Ishikawa (cell line): ENCODE measurements at regions not wholly inside any gene's neighbourhood (a gene's known extent, or its start where the extent isn't known, plus 50 kb on each side); places are given as distances from the start of the nearest gene placed in this dataset.

Source experiments
- CEBPB ChIP-seq: IDR thresholded peaks from 2 replicates; pipeline ENCODE4 v1.6.1; 2012
- CREB1 ChIP-seq: IDR thresholded peaks from 2 replicates; pipeline ENCODE4 v1.6.1; 2012; ENCODE audit warnings: low read depth
- EGR1 ChIP-seq: IDR thresholded peaks from 2 replicates; pipeline ENCODE4 v1.6.1; 2012
- EP300 ChIP-seq: IDR thresholded peaks from 2 replicates; pipeline ENCODE4 v1.6.1; 2012; ENCODE audit warnings: borderline replicate concordance
- FOXM1 ChIP-seq: IDR thresholded peaks from 2 replicates; pipeline ENCODE4 v1.6.1; 2012; ENCODE audit warnings: low read depth, borderline replicate concordance
- MAX ChIP-seq: IDR thresholded peaks from 2 replicates; pipeline ENCODE4 v1.6.1; 2012
- NFIC ChIP-seq: IDR thresholded peaks from 2 replicates; pipeline ENCODE4 v1.6.1; 2012
- RAD21 ChIP-seq: IDR thresholded peaks from 2 replicates; pipeline ENCODE4 v1.6.1; 2012; ENCODE audit warnings: low read depth
- REST ChIP-seq: IDR thresholded peaks from 2 replicates; pipeline ENCODE4 v1.6.1; 2012; ENCODE audit warnings: low read depth, mild to moderate bottlenecking
- TAF1 ChIP-seq: IDR thresholded peaks from 2 replicates; pipeline ENCODE4 v1.6.1; 2012; ENCODE audit warnings: low read depth, mild to moderate bottlenecking
- TCF12 ChIP-seq: IDR thresholded peaks from 2 replicates; pipeline ENCODE4 v1.6.1; 2012; ENCODE audit warnings: low read depth
- TEAD4 ChIP-seq: IDR thresholded peaks from 2 replicates; pipeline ENCODE4 v1.6.1; 2012
- USF1 ChIP-seq: IDR thresholded peaks from 2 replicates; pipeline ENCODE4 v1.6.1; 2012
- YY1 ChIP-seq: IDR thresholded peaks from 2 replicates; pipeline ENCODE4 v1.6.1; 2012; ENCODE audit warnings: low read depth
- ZBTB7A ChIP-seq: IDR thresholded peaks from 2 replicates; pipeline ENCODE4 v1.6.1; 2012; ENCODE audit warnings: low read depth

GRCh38 chr3:116946376-116946775 lies 236.8 kb downstream of the TUSC7 start:
- TF ChIP-seq REST = no peak
- no peak for TF ChIP-seq FOXM1
- no peak for TF ChIP-seq TCF12
- TF ChIP-seq EP300 = no peak
- TF ChIP-seq ZBTB7A = no peak
- TF ChIP-seq CREB1 = no peak
- TF ChIP-seq YY1 = no peak
- TF ChIP-seq RAD21 = no peak
- no peak for TF ChIP-seq TAF1
- TF ChIP-seq MAX = no peak
- no peak for TF ChIP-seq CEBPB
- no peak for TF ChIP-seq NFIC

- no peak for TF ChIP-seq RAD21
- no peak for TF ChIP-seq USF1
- no peak for TF ChIP-seq FOXM1
- TF ChIP-seq EGR1 = no peak
- no peak for TF ChIP-seq REST
- TF ChIP-seq TEAD4 = no peak
- TF ChIP-seq MAX = no peak
- TF ChIP-seq TAF1 = no peak
- TF ChIP-seq ZBTB7A = no peak
- no peak for TF ChIP-seq YY1
These were observed 237.6 kb downstream of the TUSC7 start for GRCh38 chr3:116947148-116947547.

GRCh38 chr3:116947809-116948208 lies 238.2 kb downstream of the TUSC7 start:
- TF ChIP-seq CEBPB (no peak), EGR1 (no peak), TEAD4 (no peak), RAD21 (no peak), FOXM1 (no peak), YY1 (no peak), REST (no peak), ZBTB7A (no peak), CREB1 (no peak), TCF12 (no peak)

- no peak for TF ChIP-seq EGR1
- TF ChIP-seq MAX = no peak
- TF ChIP-seq TAF1 = no peak
- no peak for TF ChIP-seq RAD21
- TF ChIP-seq TCF12 = no peak
- TF ChIP-seq REST = no peak
- TF ChIP-seq USF1 = no peak
- TF ChIP-seq CREB1 = no peak
- no peak for TF ChIP-seq ZBTB7A
These were observed 240.9 kb downstream of the TUSC7 start for GRCh38 chr3:116950301-116951055.
